ENCODE measurements at regions not wholly inside any gene's neighbourhood (a gene's known extent, or its start where the extent isn't known, plus 50 kb on each side); places are given as distances from the start of the nearest gene placed in this dataset.

DNA sequence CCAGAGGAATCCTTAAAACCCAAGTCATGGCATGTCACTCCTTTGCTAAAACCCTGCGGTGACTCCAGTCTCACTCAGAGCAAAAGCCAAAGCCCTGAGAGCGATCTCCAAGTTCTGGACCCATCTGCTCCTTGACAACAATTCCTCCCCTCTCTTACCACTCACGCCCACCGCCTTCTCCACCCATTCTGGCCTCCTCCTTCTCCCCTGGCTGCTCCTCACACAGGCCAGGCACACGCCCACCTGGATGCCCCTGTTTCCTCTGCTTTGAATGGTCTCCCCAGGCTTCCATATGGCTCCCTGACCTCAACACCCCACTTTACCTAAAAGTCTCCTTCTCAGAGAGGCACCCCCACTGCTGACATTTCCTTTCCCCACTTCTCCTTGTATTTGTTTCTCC lies 146.1 kb upstream of the LINGO1 start:
- no peak overlapping the region for H3K4me3 ChIP-seq (ENCODE audit: low read length)
- DNase-seq (ENCODE audit: low read depth) = no peak
- TF ChIP-seq, protein P1, sequence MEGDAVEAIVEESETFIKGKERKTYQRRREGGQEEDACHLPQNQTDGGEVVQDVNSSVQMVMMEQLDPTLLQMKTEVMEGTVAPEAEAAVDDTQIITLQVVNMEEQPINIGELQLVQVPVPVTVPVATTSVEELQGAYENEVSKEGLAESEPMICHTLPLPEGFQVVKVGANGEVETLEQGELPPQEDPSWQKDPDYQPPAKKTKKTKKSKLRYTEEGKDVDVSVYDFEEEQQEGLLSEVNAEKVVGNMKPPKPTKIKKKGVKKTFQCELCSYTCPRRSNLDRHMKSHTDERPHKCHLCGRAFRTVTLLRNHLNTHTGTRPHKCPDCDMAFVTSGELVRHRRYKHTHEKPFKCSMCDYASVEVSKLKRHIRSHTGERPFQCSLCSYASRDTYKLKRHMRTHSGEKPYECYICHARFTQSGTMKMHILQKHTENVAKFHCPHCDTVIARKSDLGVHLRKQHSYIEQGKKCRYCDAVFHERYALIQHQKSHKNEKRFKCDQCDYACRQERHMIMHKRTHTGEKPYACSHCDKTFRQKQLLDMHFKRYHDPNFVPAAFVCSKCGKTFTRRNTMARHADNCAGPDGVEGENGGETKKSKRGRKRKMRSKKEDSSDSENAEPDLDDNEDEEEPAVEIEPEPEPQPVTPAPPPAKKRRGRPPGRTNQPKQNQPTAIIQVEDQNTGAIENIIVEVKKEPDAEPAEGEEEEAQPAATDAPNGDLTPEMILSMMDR (IDR thresholded peaks at IDR 0.05; ENCODE audit: insufficient read depth, low read depth, low read length, missing control alignments) = no peak

DNA sequence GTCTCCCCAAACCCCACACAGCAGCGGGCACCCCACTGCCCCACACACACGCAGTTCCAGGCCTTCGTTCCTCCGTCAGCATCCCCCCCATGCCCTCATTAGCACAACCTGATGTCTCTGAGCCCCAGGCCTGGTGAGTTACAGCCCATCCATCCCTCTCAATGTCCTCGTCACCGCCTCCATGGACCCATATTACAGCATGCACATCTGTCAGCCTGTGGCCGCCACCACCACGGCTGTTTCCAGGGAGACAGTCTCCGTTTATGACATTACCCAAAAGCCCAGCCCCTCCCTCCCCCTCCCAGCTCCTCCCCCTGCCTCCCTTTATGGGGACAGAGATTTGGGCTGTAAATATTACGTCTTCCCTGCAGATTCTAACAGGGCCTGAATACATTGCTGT lies 143.1 kb upstream of the LINGO1 start:
- DNase-seq (ENCODE audit: low read depth) = no peak
- TF ChIP-seq, protein P1 (IDR thresholded peaks at IDR 0.05; ENCODE audit: insufficient read depth, low read depth, low read length, missing control alignments) = no peak
- H3K4me3 ChIP-seq (ENCODE audit: low read length) = no peak overlapping the region

DNA sequence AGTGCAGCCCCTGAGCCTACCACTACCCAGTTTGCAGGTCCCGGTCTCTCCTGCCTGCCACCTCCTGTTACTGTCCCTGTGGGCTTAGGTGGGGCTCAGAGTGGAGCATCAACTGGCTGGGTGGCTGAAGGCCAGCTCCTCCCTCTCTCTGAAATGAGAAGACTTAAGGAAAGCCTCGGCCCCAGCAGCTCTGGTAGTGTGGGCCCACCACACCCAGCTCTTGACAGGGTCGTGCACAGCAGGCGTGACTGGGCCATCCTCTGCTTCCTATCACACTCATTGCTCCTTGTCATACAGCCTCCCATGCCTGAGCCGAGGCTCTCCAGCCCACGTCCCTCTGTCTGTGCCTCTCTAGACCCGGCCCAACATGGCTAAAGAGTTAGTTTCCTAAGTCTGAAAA lies 142.7 kb upstream of the LINGO1 start:
- no peak overlapping the region for H3K4me3 ChIP-seq (ENCODE audit: low read length)
- no peak for DNase-seq (ENCODE audit: low read depth)
- TF ChIP-seq, protein P1 (IDR thresholded peaks at IDR 0.05; ENCODE audit: insufficient read depth, low read depth, low read length, missing control alignments) = no peak

DNA sequence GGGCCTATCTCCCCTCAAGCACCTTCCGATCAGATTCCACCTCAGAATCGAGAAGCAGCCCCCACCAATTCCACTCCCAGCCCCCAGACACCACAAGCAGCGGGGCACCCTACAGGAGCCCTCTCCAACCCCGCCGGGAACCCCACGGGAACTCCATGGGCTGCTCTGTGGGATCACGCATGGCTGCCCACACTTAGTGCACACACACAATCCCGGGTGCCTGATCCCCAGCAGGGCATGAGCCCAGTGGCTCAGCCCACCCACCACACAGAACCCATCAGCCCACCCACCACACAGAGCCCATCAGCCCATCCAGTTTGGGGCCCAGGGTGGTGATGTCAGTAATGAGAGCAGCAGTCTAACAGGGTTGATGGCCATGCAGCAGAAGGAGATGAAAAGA lies 141.6 kb upstream of the LINGO1 start:
- no peak overlapping the region for H3K4me3 ChIP-seq (ENCODE audit: low read length)
- TF ChIP-seq, protein P1 (IDR thresholded peaks at IDR 0.05; ENCODE audit: insufficient read depth, low read depth, low read length, missing control alignments) = no peak
- DNase-seq (ENCODE audit: low read depth) = no peak

DNA sequence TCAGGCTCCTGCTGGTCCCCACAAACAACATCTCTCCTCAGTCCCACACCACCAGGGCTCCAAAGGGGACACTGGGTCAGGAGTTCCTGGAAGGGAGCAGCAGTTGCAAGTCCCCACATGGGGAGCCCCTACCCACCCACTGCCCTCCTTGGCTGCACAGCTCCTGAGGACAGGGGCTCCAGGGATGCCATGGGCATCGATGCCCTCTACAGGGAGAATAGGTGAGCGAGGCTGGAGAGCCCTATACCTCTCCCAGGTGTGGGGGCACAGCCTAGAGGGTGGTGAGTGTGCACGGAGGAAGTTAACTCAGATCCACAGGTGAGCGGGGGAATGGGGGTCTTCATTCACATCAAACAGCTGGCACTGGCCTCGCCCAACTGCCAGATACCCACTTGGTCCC lies 141.2 kb upstream of the LINGO1 start:
- TF ChIP-seq, protein P1 (IDR thresholded peaks at IDR 0.05; ENCODE audit: insufficient read depth, low read depth, low read length, missing control alignments) = no peak

DNA sequence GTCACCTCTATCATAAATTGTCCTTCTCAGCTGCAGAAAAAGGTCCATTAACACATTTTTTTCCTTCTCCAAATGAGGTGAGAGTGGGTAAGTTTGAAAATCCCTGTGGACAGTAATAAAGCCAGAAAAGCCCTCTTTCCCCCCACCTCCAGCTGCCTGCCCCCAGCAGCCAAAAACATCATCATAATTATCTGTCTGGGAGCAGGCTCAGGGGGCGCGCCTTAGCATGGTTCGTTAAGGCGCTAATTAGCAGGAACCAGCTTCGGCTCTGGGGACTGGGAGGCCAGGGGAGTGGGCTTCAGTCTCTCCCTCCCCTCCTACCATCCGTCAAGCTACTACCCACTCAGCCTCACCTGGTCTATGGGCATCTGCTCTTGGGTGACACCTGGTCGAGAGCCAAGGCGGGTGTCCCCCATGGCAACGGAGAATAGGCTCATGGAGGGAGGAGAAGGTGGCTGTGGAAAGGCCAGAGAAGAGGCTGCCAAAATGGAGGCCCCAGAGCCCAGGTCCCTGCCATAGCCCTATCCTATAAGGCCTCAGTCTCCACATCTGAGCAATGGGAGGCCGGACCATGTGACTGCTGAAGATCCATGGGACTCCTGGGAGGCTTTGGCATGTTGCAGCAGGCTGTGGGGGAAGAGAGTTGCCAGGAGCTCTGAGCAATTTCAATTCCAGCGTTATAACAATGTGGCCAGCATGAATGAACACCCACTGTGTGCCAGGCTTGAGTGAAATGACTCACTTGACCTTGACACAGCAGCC lies 140.1 kb upstream of the LINGO1 start:
- TF ChIP-seq, protein P1 (IDR thresholded peaks at IDR 0.05; ENCODE audit: insufficient read depth, low read depth, low read length, missing control alignments) = no peak
- H3K4me3 ChIP-seq (ENCODE audit: low read length) = no peak overlapping the region

More for the DNA sequence above, 141.2 kb upstream of the LINGO1 start:
- no peak for DNase-seq (ENCODE audit: low read depth)
- no peak overlapping the region for H3K4me3 ChIP-seq (ENCODE audit: low read length)

DNA sequence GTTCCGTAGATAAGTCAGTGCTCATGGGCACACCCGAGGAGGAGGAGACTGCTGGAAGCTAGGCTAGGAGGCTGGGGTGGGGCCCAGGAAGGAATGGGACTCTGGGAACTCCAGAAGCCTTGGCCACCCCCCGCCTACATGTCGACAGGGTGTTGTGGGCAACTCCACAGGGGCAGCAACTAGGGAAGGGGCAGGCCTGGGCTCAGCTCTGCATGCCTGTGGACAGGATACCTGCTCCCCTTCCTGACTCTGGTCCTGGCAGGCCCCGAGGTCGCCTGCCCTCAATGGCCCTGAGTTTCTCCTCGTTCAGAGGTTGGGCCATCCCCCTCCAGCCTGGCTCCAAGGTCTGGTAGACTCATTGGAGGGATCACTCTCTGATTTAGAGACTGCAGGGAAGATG lies 138.9 kb upstream of the LINGO1 start:
- TF ChIP-seq, protein P1 (IDR thresholded peaks at IDR 0.05; ENCODE audit: insufficient read depth, low read depth, low read length, missing control alignments) = no peak
- no peak overlapping the region for H3K4me3 ChIP-seq (ENCODE audit: low read length)
- no peak for DNase-seq (ENCODE audit: low read depth)

More for the DNA sequence above, 140.1 kb upstream of the LINGO1 start:
- no peak for DNase-seq (ENCODE audit: low read depth)

Measured in epithelial cell of esophagus (primary cell).